ENCODE measurements at regions not wholly inside any gene's neighbourhood (a gene's known extent, or its start where the extent isn't known, plus 50 kb on each side); places are given as distances from the start of the nearest gene placed in this dataset.

- H3K4me3 ChIP-seq = no peak overlapping the region
- TF ChIP-seq POLR2A (IDR thresholded peaks at IDR 0.05) (no peak), CTCF (IDR thresholded peaks at IDR 0.05) (no peak), EP300 (IDR thresholded peaks at IDR 0.05; ENCODE audit: low read depth) (no peak), POLR2AphosphoS5 (IDR thresholded peaks at IDR 0.05) (no peak)
- 55 to 78% methylated on average over 1 of the region's 1 CpG for WGBS, 2 donors (ENCODE audit: low coverage in 1 of 2)
- H3K27ac ChIP-seq = no peak overlapping the region
- H3K4me1 ChIP-seq = no peaks in the 10 kb centered on the region
- intact Hi-C loops (cut with DNase I; ENCODE audit: low total_unique reads) = no loop called here
- H3K36me3 ChIP-seq = no peaks in the 10 kb centered on the region
- H3K9me3 ChIP-seq = peaks cover 0 to 5% of the 10 kb centered on the region in 2 donors
- no peak for DNase-seq
- in situ Hi-C loops (cut with MboI; ENCODE audit: low pct_ligation_motif_present in 1 of 4, low pct_unique_long_range_greater_than_20kb in 1 of 4, low sequenced_read_pairs in 3 of 4) = no loop called here
- no peaks in the 10 kb centered on the region for H3K27me3 ChIP-seq
Observed at GRCh38 chr21:27314131-27314530, 347.2 kb upstream of the ADAMTS5 start.

GRCh38 chr21:27306791-27307775, 340.2 kb upstream of the ADAMTS5 start:
- 53 to 70% methylated on average over 4 of the region's 4 CpGs for WGBS, 2 donors (ENCODE audit: low coverage in 1 of 2)
- intact Hi-C loops (cut with DNase I; ENCODE audit: low total_unique reads) = no loop called here

GRCh38 chr21:27306206-27306605, 339.3 kb upstream of the ADAMTS5 start:
- in situ Hi-C loops (cut with MboI; ENCODE audit: low pct_ligation_motif_present in 1 of 4, low pct_unique_long_range_greater_than_20kb in 1 of 4, low sequenced_read_pairs in 3 of 4) (no loop called here), intact Hi-C loops (cut with DNase I; ENCODE audit: low total_unique reads) (no loop called here)
- Histone ChIP-seq H3K4me3 (no peak overlapping the region), H3K36me3 (no peaks in the 10 kb centered on the region), H3K4me1 (peaks cover 0 to 11% (median 0%) of the 10 kb centered on the region in 4 donors), H3K27me3 (no peaks in the 10 kb centered on the region), H3K9me3 (peaks cover 0 to 4% of the 10 kb centered on the region in 2 donors), H3K27ac (no peak overlapping the region)
- no peak for DNase-seq
- TF ChIP-seq CTCF (IDR thresholded peaks at IDR 0.05) = no peak
- TF ChIP-seq EP300 (IDR thresholded peaks at IDR 0.05; ENCODE audit: low read depth) = no peak
- TF ChIP-seq POLR2A (IDR thresholded peaks at IDR 0.05) = no peak
- TF ChIP-seq POLR2AphosphoS5 (IDR thresholded peaks at IDR 0.05) = no peak

More at GRCh38 chr21:27306791-27307775, 340.2 kb upstream of the ADAMTS5 start:
- in situ Hi-C loops (cut with MboI; ENCODE audit: low pct_ligation_motif_present in 1 of 4, low pct_unique_long_range_greater_than_20kb in 1 of 4, low sequenced_read_pairs in 3 of 4) = no loop called here
- Histone ChIP-seq H3K4me3 (no peak overlapping the region), H3K9me3 (peaks cover 0 to 5% of the 10 kb centered on the region in 2 donors), H3K27me3 (no peaks in the 10 kb centered on the region), H3K27ac (no peak overlapping the region), H3K4me1 (peaks cover 0 to 11% (median 0%) of the 10 kb centered on the region in 4 donors), H3K36me3 (no peaks in the 10 kb centered on the region)
- TF ChIP-seq POLR2AphosphoS5 (IDR thresholded peaks at IDR 0.05) (no peak), CTCF (IDR thresholded peaks at IDR 0.05) (no peak), EP300 (IDR thresholded peaks at IDR 0.05; ENCODE audit: low read depth) (no peak), POLR2A (IDR thresholded peaks at IDR 0.05) (no peak)
- DNase-seq = no peak

- no peaks in the 10 kb centered on the region for H3K36me3 ChIP-seq
- 28 to 72% methylated on average over 2 of the region's 2 CpGs for WGBS, 2 donors (ENCODE audit: low coverage in 1 of 2)
- H3K9me3 ChIP-seq = no peaks in the 10 kb centered on the region
- TF ChIP-seq EP300 (IDR thresholded peaks at IDR 0.05; ENCODE audit: low read depth) (no peak), POLR2A (IDR thresholded peaks at IDR 0.05) (no peak), CTCF (IDR thresholded peaks at IDR 0.05) (no peak)
- in situ Hi-C loops (cut with MboI; ENCODE audit: low pct_ligation_motif_present in 1 of 4, low pct_unique_long_range_greater_than_20kb in 1 of 4, low sequenced_read_pairs in 3 of 4) (no loop called here), intact Hi-C loops (cut with DNase I; ENCODE audit: low total_unique reads) (no loop called here)
- H3K4me1 ChIP-seq = no peaks in the 10 kb centered on the region
- H3K4me3 ChIP-seq = no peak overlapping the region
- H3K27ac ChIP-seq = no peak overlapping the region
- DNase-seq = no peak
- H3K27me3 ChIP-seq = no peaks in the 10 kb centered on the region
Observed at GRCh38 chr21:27301220-27301619, 334.3 kb upstream of the ADAMTS5 start.

Data from transverse colon (tissue), 4 donors.